Pancreas (tissue), 10 donors: ENCODE measurements at regions not wholly inside any gene's neighbourhood (a gene's known extent, or its start where the extent isn't known, plus 50 kb on each side); places are given as distances from the start of the nearest gene placed in this dataset.

ENCODE experiments used
- ATAC-seq, 4 donors: fragments of 200-7000 bp; cut with Tn5 transposase; one replicate each; pipeline versions ENCODE4 v1.8.0 to v1.9.1; 2020; ENCODE audit warnings: mild to moderate bottlenecking in 4 of 4, moderate library complexity in 4 of 4
- DNase-seq, 6 donors: peaks; one replicate each; pipeline ENCODE4 v3.0.0-alpha.2; 2020
- FAIRE-seq: peaks from 2 replicates; lab custom pipeline; 2012; peaks lifted over from hg19 to GRCh38; lab: Jason Lieb, UNC
- H3K27ac ChIP-seq, 4 donors: fragments of 200-600 bp; sonication (generic); 1 replicate in 3 of 4; 2 replicates in 1 of 4; pipeline versions ENCODE4 v1.5.0 to v1.8.0; 2020
- H3K27me3 ChIP-seq, 4 donors: fragments of 200-600 bp; one replicate each; pipeline ENCODE4 v1.8.0; 2021
- H3K36me3 ChIP-seq, 3 donors: fragments of 200-600 bp; sonication (generic) in 1 of 3; one replicate each; pipeline versions ENCODE4 v1.5.0 to v1.8.0; 2020 to 2021
- H3K4me1 ChIP-seq, 3 donors: fragments of 200-600 bp; one replicate each; pipeline ENCODE4 v1.8.0; 2021
- H3K4me3 ChIP-seq, 4 donors: fragments of 200-600 bp; sonication (generic) in 2 of 4; one replicate each; pipeline versions ENCODE4 v1.5.0 to v1.8.0; 2020 to 2021
- H3K9me3 ChIP-seq, 4 donors: fragments of 200-600 bp; one replicate each; pipeline ENCODE4 v1.8.0; 2021
- WGBS, 2 donors: extraction: QIAGEN DNeasy Blood & Tissue Kit; methylation state at CpG; one replicate each; pipeline ENCODE4 v1.1.7; 2013; 5-methylcytosine and 5-hydroxymethylcytosine counted together
- intact Hi-C, 3 donors: fragments of 100-400 bp; cut with DNase I; formaldehyde crosslinking; loops; one replicate each; pipeline versions ENCODE4 v1.11.1 to v1.14.2; 2022
- TF ChIP-seq, protein P1 (sequence below), 4 donors: fragments of 200-600 bp; sonication (generic) in 3 of 4; IDR thresholded peaks; one replicate each; pipeline versions ENCODE4 v1.5.0 to v1.8.0; 2021; ENCODE audit warnings: antibody characterized with exemption in 4 of 4
- donor health status: healthy with polysubstance abuse.
- donor health status: DM: no; HTN: no; CAD: no; lungs with moderate emphysema.
- donor health status: DM: no; HTN: no; CAD: no.
- donor health status: control.
- donor health status: control.
- donor health status: Bipolar disorder and iron deficiency.
- donor health status: DM: yes; HTN: yes; CAD: no.
- donor health status: DM: no; HTN: no; CAD: no.
- donor health status: DM: no; HTN: no; CAD: no.
- donor health status: DM: yes; HTN: yes; CAD: no.

DNA sequence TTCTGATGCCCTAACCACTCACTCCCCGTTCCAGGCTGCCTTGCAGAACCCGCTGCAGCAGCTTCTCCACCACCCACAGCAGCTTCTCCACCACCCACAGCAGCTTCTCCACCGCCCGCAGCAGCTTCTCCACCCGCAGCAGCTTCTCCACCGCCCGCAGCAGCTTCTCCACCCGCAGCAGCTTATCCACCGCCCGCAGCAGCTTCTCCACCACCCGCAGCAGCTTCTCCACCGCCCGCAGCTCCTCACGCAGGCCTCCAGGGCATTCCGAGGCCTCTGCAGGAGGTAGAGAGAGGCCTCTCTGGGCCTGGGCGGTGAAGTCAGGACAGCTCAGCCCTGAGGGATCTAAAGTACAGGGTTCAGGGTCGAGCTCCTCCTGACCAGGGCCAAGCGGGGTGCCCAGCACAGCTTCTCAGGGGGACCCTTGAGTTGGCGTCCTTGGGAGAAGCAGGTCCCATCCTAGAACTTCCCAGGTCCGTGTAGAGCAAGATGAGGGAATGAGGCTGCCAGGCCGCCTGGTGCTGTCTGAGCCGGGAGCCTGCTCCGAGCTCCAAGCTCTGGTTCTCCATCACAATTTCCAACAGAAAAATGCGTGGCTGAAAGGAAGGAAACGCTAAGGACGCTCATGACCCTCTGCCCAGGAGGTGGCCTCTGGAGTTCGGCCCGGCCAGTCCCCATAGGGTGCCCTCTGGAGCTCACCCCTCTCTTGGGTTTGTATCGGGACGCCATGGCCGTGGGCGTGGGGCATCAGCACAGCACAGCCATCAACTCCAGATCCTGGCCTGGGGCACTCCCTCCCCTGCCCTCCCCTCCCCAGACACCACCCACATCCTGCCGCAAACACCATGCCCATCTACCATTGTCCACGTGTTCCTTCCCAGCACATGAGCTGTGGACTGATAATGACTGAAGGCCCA is 528.6 kb downstream of the BRD1 start:
- peak in 1 of 6 donors; percentile 11 for DNase-seq
- intact Hi-C loops, result no loop called here

GRCh38 chr22:49297871-49298721 is 529.6 kb downstream of the BRD1 start:
- DNase-seq (peak in 1 of 6 donors; percentile 7), ATAC-seq (no peak), FAIRE-seq (no peak)
- TF ChIP-seq, protein P1, sequence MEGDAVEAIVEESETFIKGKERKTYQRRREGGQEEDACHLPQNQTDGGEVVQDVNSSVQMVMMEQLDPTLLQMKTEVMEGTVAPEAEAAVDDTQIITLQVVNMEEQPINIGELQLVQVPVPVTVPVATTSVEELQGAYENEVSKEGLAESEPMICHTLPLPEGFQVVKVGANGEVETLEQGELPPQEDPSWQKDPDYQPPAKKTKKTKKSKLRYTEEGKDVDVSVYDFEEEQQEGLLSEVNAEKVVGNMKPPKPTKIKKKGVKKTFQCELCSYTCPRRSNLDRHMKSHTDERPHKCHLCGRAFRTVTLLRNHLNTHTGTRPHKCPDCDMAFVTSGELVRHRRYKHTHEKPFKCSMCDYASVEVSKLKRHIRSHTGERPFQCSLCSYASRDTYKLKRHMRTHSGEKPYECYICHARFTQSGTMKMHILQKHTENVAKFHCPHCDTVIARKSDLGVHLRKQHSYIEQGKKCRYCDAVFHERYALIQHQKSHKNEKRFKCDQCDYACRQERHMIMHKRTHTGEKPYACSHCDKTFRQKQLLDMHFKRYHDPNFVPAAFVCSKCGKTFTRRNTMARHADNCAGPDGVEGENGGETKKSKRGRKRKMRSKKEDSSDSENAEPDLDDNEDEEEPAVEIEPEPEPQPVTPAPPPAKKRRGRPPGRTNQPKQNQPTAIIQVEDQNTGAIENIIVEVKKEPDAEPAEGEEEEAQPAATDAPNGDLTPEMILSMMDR (IDR thresholded peaks at IDR 0.05), result no peak
- H3K9me3 ChIP-seq, result no peaks in the 10 kb centered on the region
- H3K27me3 ChIP-seq, result no peaks in the 10 kb centered on the region
- no peaks in the 10 kb centered on the region for H3K36me3 ChIP-seq
- intact Hi-C loops, result no loop called here
- no peak overlapping the region for H3K27ac ChIP-seq
- H3K4me3 ChIP-seq, result no peak overlapping the region
- H3K4me1 ChIP-seq, result no peaks in the 10 kb centered on the region
- 57 to 69% methylated on average over 39 of the region's 39 CpGs for WGBS, 2 donors

More for the DNA sequence above, 528.6 kb downstream of the BRD1 start:
- ATAC-seq, result no peak
- no peak for FAIRE-seq
- 70 to 79% methylated on average over 34 of the region's 34 CpGs for WGBS, 2 donors
- TF ChIP-seq, protein P1 (IDR thresholded peaks at IDR 0.05), result no peak
- Histone ChIP-seq H3K4me3 (no peak overlapping the region), H3K27ac (no peak overlapping the region), H3K9me3 (no peaks in the 10 kb centered on the region), H3K36me3 (no peaks in the 10 kb centered on the region), H3K4me1 (no peaks in the 10 kb centered on the region), H3K27me3 (no peaks in the 10 kb centered on the region)

DNA sequence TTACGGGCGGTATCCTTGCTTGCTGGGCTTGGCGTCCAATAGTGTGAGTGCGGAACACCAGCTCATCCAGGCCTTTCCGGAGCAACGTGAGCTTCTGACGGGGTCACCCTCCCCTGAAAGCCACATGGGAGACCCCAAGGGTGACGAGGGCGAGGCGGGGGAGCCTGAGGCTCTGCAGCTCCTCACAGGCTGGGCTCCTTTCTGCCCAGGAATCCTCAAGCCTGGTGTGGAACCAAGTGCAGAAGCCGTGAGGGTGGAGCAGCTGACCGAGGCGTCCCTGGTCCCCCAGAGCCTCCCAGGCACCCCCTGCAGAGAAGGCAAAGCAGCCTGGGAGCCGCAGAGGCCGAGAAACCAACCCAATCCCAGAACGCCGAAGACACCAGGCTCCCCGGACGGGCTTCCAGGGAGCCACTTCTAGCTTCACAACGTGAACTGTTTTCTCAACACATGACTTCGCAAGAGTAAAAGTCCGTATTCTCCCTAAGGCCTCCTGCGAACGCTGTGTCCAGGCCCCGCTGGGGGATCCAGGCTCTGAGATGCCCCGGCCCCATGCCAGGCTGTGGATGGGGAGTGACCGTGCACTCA is 530.3 kb downstream of the BRD1 start:
- TF ChIP-seq, protein P1 (IDR thresholded peaks at IDR 0.05), result no peak
- ATAC-seq (no peak), FAIRE-seq (no peak), DNase-seq (peak in 1 of 6 donors; percentile 4)
- intact Hi-C loops, result no loop called here
- no peak overlapping the region for H3K27ac ChIP-seq
- no peaks in the 10 kb centered on the region for H3K36me3 ChIP-seq
- 67 to 77% methylated on average over 27 of the region's 27 CpGs for WGBS, 2 donors
- H3K9me3 ChIP-seq, result no peaks in the 10 kb centered on the region
- no peaks in the 10 kb centered on the region for H3K4me1 ChIP-seq
- H3K4me3 ChIP-seq, result no peak overlapping the region
- no peaks in the 10 kb centered on the region for H3K27me3 ChIP-seq

DNA sequence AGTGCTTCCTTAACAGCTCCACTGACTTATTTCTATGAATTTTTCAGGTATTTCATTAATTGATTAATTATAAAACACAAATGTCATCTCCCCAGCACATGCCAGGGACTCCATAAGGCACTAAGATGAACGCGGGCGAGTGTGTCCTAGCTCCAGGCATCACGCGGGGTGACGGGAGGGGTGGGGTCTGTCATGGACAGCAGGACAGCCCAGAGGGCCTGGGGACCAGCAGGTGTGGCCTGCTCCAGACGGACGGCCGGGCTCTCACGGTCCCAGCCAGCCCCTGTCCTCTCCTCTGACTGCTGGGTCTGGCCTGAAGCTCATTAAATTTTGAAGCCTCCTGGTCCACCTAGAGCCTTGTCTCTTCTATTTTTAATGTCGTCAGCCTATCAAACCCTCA is 531.1 kb downstream of the BRD1 start:
- Histone ChIP-seq H3K36me3 (no peaks in the 10 kb centered on the region), H3K27ac (no peak overlapping the region), H3K27me3 (no peaks in the 10 kb centered on the region), H3K9me3 (no peaks in the 10 kb centered on the region), H3K4me1 (no peaks in the 10 kb centered on the region), H3K4me3 (no peak overlapping the region)
- no peak for ATAC-seq
- intact Hi-C loops, result no loop called here
- no peak for FAIRE-seq
- TF ChIP-seq, protein P1 (IDR thresholded peaks at IDR 0.05), result no peak
- 48 to 60% methylated on average over 11 of the region's 11 CpGs for WGBS, 2 donors
- DNase-seq, result peak in 1 of 6 donors; percentile 7
